Neural cell (in vitro differentiated cells): ENCODE measurements at regions not wholly inside any gene's neighbourhood (a gene's known extent, or its start where the extent isn't known, plus 50 kb on each side); places are given as distances from the start of the nearest gene placed in this dataset.

Source experiments
- H2AFZ ChIP-seq: fragments of 200-600, 300-800 bp; sonication (generic), shearing (Covaris generic); 2 replicates; pipeline ENCODE4 v1.6.0; 2014; ENCODE audit warnings: low read depth, mild to moderate bottlenecking, antibody characterized with exemption, low read length, moderate library complexity
- H3F3A ChIP-seq: fragments of 200-600 bp; shearing (Covaris generic); 2 replicates; pipeline ENCODE4 v1.6.1; 2016; ENCODE audit warnings: mild to moderate bottlenecking, moderate library complexity, mixed read lengths, antibody characterized with exemption, low read length; ENCODE audit not compliant: insufficient read depth, poor library complexity, severe bottlenecking
- H3K27ac ChIP-seq: fragments of 200-600, 300-800 bp; sonication (generic), shearing (Covaris generic); 2 replicates; pipeline ENCODE4 v1.5.1; 2014; ENCODE audit warnings: mild to moderate bottlenecking, low read length, moderate library complexity
- H3K27me3 ChIP-seq: fragments of 300-800, 200-600 bp; sonication (generic), shearing (Covaris generic); 2 replicates; pipeline ENCODE4 v1.6.0; 2014; ENCODE audit warnings: mild to moderate bottlenecking, low read depth, low read length, moderate library complexity; ENCODE audit not compliant: insufficient read depth
- H3K36me3 ChIP-seq: fragments of 300-800, 200-600 bp; sonication (generic), shearing (Covaris generic); 2 replicates; pipeline ENCODE4 v1.5.1; 2014; ENCODE audit warnings: mild to moderate bottlenecking, antibody characterized with exemption, low read length, moderate library complexity; ENCODE audit not compliant: insufficient read depth
- H3K4me2 ChIP-seq: fragments of 300-800, 200-600 bp; sonication (generic), shearing (Covaris generic); 2 replicates; pipeline ENCODE4 v1.6.0; 2014; ENCODE audit warnings: mild to moderate bottlenecking, low read length
- H3K4me3 ChIP-seq: fragments of 300-800, 200-600 bp; sonication (generic), shearing (Covaris generic); 2 replicates; pipeline ENCODE4 v1.5.1; 2014; ENCODE audit warnings: mild to moderate bottlenecking, low read length, moderate library complexity
- H3K79me2 ChIP-seq: fragments of 200-600 bp; shearing (Covaris generic); replicated peaks from 2 replicates; pipeline ENCODE4 v1.6.0; 2014; ENCODE audit warnings: mild to moderate bottlenecking, low read length, moderate library complexity; ENCODE audit not compliant: insufficient read depth
- H3K9ac ChIP-seq: fragments of 300-800, 200-600 bp; sonication (generic), shearing (Covaris generic); 2 replicates; pipeline ENCODE4 v1.6.1; 2016; ENCODE audit warnings: mild to moderate bottlenecking, low read length, mixed read lengths
- H3K9me2 ChIP-seq: fragments of 200-600 bp; shearing (Covaris generic); 2 replicates; pipeline ENCODE4 v1.6.1; 2016; ENCODE audit warnings: mild to moderate bottlenecking, low read length, mixed read lengths; ENCODE audit not compliant: insufficient read depth
- H3K9me3 ChIP-seq: fragments of 200-600, 300-800 bp; sonication (generic), shearing (Covaris generic); 2 replicates; pipeline ENCODE4 v1.6.1; 2016; ENCODE audit warnings: mild to moderate bottlenecking, mixed run types, low read length, moderate library complexity, mixed read lengths
- H4K20me1 ChIP-seq: fragments of 200-600 bp; shearing (Covaris generic); 2 replicates; pipeline ENCODE4 v1.6.1; 2016; ENCODE audit warnings: mild to moderate bottlenecking, mixed run types; ENCODE audit not compliant: insufficient read depth
- CTCF ChIP-seq: fragments of 450-650 bp; IDR thresholded peaks from 2 replicates; pipeline ENCODE4 v1.5.1; 2014; ENCODE audit warnings: antibody characterized with exemption, mild to moderate bottlenecking, moderate library complexity; ENCODE audit not compliant: poor library complexity, severe bottlenecking
- EP300 ChIP-seq: fragments of 450-650 bp; conservative IDR thresholded peaks from 2 replicates; pipeline ENCODE4 v1.6.1; 2014; ENCODE audit warnings: antibody characterized with exemption, mild to moderate bottlenecking, moderate library complexity; ENCODE audit not compliant: poor library complexity, severe bottlenecking
- EZH2 ChIP-seq: fragments of 200-600, 300-800 bp; shearing (Covaris generic), sonication (generic); IDR thresholded peaks from 2 replicates; pipeline ENCODE4 v1.6.1; 2014; ENCODE audit warnings: antibody characterized with exemption, low read length, borderline replicate concordance, mild to moderate bottlenecking; ENCODE audit not compliant: insufficient read depth, poor library complexity, severe bottlenecking
- MXI1 ChIP-seq: fragments of 450-650 bp; conservative IDR thresholded peaks from 2 replicates; pipeline ENCODE4 v1.6.1; 2014; ENCODE audit warnings: antibody characterized with exemption, mild to moderate bottlenecking; ENCODE audit not compliant: poor library complexity, severe bottlenecking
- POLR2AphosphoS5 ChIP-seq: IDR thresholded peaks from 2 replicates; pipeline ENCODE4 v1.6.1; 2012
- RAD21 ChIP-seq: fragments of 450-650 bp; conservative IDR thresholded peaks from 2 replicates; pipeline ENCODE4 v1.6.1; 2014; ENCODE audit warnings: antibody characterized with exemption, mild to moderate bottlenecking, moderate library complexity
- SMC3 ChIP-seq: fragments of 450-650 bp; conservative IDR thresholded peaks from 2 replicates; pipeline ENCODE4 v1.6.1; 2014; ENCODE audit warnings: antibody characterized with exemption, mild to moderate bottlenecking, moderate library complexity; ENCODE audit not compliant: poor library complexity
- TAF1 ChIP-seq: IDR thresholded peaks from 2 replicates; pipeline ENCODE4 v1.6.1; 2012; ENCODE audit warnings: low read depth
- TF ChIP-seq, protein P1 (sequence below): IDR thresholded peaks from 2 replicates; pipeline ENCODE4 v1.6.1; 2012; ENCODE audit warnings: borderline replicate concordance

GRCh38 chr5:131081374-131081773, 83.7 kb downstream of the HINT1 start:
- no peaks in the 10 kb centered on the region for H3F3A ChIP-seq
- no peak overlapping the region for H2AFZ ChIP-seq
- no peaks in the 10 kb centered on the region for H3K79me2 ChIP-seq
- peaks cover 4% of the 10 kb centered on the region for H3K9me2 ChIP-seq
- TF ChIP-seq POLR2AphosphoS5 (no peak), MXI1 (no peak), SMC3 (no peak), TAF1 (no peak), EZH2 (no peak), EP300 (no peak), CTCF (no peak), RAD21 (no peak)
- TF ChIP-seq, protein P1, sequence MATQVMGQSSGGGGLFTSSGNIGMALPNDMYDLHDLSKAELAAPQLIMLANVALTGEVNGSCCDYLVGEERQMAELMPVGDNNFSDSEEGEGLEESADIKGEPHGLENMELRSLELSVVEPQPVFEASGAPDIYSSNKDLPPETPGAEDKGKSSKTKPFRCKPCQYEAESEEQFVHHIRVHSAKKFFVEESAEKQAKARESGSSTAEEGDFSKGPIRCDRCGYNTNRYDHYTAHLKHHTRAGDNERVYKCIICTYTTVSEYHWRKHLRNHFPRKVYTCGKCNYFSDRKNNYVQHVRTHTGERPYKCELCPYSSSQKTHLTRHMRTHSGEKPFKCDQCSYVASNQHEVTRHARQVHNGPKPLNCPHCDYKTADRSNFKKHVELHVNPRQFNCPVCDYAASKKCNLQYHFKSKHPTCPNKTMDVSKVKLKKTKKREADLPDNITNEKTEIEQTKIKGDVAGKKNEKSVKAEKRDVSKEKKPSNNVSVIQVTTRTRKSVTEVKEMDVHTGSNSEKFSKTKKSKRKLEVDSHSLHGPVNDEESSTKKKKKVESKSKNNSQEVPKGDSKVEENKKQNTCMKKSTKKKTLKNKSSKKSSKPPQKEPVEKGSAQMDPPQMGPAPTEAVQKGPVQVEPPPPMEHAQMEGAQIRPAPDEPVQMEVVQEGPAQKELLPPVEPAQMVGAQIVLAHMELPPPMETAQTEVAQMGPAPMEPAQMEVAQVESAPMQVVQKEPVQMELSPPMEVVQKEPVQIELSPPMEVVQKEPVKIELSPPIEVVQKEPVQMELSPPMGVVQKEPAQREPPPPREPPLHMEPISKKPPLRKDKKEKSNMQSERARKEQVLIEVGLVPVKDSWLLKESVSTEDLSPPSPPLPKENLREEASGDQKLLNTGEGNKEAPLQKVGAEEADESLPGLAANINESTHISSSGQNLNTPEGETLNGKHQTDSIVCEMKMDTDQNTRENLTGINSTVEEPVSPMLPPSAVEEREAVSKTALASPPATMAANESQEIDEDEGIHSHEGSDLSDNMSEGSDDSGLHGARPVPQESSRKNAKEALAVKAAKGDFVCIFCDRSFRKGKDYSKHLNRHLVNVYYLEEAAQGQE = no peak
- no peaks in the 10 kb centered on the region for H3K27me3 ChIP-seq
- H3K4me3 ChIP-seq = no peak overlapping the region
- H3K36me3 ChIP-seq = no peaks in the 10 kb centered on the region
- no peaks in the 10 kb centered on the region for H3K9me3 ChIP-seq
- H3K4me2 ChIP-seq = no peak overlapping the region
- H4K20me1 ChIP-seq = no peaks in the 10 kb centered on the region
- H3K27ac ChIP-seq = no peak overlapping the region
- no peak overlapping the region for H3K9ac ChIP-seq

DNA sequence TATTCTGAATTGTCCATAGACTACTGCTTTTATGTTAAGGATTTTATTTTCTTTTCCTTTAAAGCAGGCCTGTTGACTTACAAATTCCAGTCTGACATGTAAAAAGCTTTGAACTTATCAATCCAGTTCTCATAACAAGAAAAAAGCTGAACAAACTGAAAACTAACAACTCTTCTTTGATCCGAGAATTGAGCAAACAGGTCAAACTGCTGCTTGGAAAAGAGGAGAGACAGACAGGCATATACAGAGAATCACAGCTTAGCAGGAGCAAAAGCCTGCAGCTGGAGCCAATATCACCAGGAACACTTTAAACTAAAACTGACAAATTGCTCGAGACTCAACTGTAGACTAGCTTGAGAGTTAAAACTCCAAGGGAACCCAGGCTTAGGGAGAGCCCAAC, 85.8 kb downstream of the HINT1 start:
- Histone ChIP-seq H3K9me3 (no peaks in the 10 kb centered on the region), H3K36me3 (no peaks in the 10 kb centered on the region), H3F3A (no peaks in the 10 kb centered on the region), H3K27ac (no peak overlapping the region), H3K27me3 (no peaks in the 10 kb centered on the region), H3K9me2 (peaks cover 4% of the 10 kb centered on the region), H3K4me2 (no peak overlapping the region), H3K4me3 (no peak overlapping the region), H2AFZ (no peak overlapping the region), H3K9ac (no peak overlapping the region), H3K79me2 (no peaks in the 10 kb centered on the region), H4K20me1 (no peaks in the 10 kb centered on the region)
- TF ChIP-seq EP300 (no peak), TAF1 (no peak), SMC3 (no peak), CTCF (no peak), POLR2AphosphoS5 (no peak), MXI1 (no peak), RAD21 (no peak), EZH2 (no peak)
- TF ChIP-seq, protein P1 = no peak
